ENCODE measurements at regions not wholly inside any gene's neighbourhood (a gene's known extent, or its start where the extent isn't known, plus 50 kb on each side); places are given as distances from the start of the nearest gene placed in this dataset.

- TF ChIP-seq POLR2A (IDR thresholded peaks at IDR 0.05): no peak
- TF ChIP-seq CTCF (IDR thresholded peaks at IDR 0.05): no peak
Observed at GRCh38 chr6:130583268-130583667, 217.5 kb downstream of the TMEM200A start.
